ENCODE measurements at regions not wholly inside any gene's neighbourhood (a gene's known extent, or its start where the extent isn't known, plus 50 kb on each side); places are given as distances from the start of the nearest gene placed in this dataset.

- H2AFZ ChIP-seq (ENCODE audit: low read length), result no peak overlapping the region
- no peaks in the 10 kb centered on the region for H3K36me3 ChIP-seq (replicated peaks; ENCODE audit: insufficient read depth, low read length)
- no peaks in the 10 kb centered on the region for H4K20me1 ChIP-seq (ENCODE audit: insufficient read depth, low read length)
- DNase-seq, result no peak
- no peaks in the 10 kb centered on the region for H3K9me3 ChIP-seq (replicated peaks; ENCODE audit: insufficient read depth, low read length)
- H3K9ac ChIP-seq (ENCODE audit: low read length), result no peak overlapping the region
- no peak for TF ChIP-seq CTCF (IDR thresholded peaks at IDR 0.05; ENCODE audit: low read length)
- TF ChIP-seq EZH2phosphoT487 (IDR thresholded peaks at IDR 0.05; ENCODE audit: low read length), result no peak
- TF ChIP-seq EZH2 (optimal IDR thresholded peaks at IDR 0.05; ENCODE audit: low read depth, low read length), result no peak
- H3K4me2 ChIP-seq (ENCODE audit: low read depth, low read length), result no peak overlapping the region
- no peaks in the 10 kb centered on the region for H3K79me2 ChIP-seq (ENCODE audit: low read length)
- H3K9me2 ChIP-seq (replicated peaks; ENCODE audit: insufficient read depth, low read length), result no peaks in the 10 kb centered on the region
- H3K27me3 ChIP-seq (replicated peaks; ENCODE audit: insufficient read depth, low read length), result no peaks in the 10 kb centered on the region
- no peak overlapping the region for H3K4me3 ChIP-seq (ENCODE audit: low read length)
- no peaks in the 10 kb centered on the region for H3K4me1 ChIP-seq (ENCODE audit: low read length)
- no peaks in the 10 kb centered on the region for H3F3A ChIP-seq (ENCODE audit: insufficient read depth, low read length)
- H3K27ac ChIP-seq (ENCODE audit: low read length), result no peak overlapping the region
These were observed 410.4 kb downstream of the MED10 start for GRCh38 chr5:5967944-5968343.

- H3K27me3 ChIP-seq (replicated peaks; ENCODE audit: insufficient read depth, low read length), result no peaks in the 10 kb centered on the region
- no peak overlapping the region for H3K4me2 ChIP-seq (ENCODE audit: low read depth, low read length)
- H4K20me1 ChIP-seq (ENCODE audit: insufficient read depth, low read length), result no peaks in the 10 kb centered on the region
- H3K36me3 ChIP-seq (replicated peaks; ENCODE audit: insufficient read depth, low read length), result no peaks in the 10 kb centered on the region
- H3K79me2 ChIP-seq (ENCODE audit: low read length), result no peaks in the 10 kb centered on the region
- TF ChIP-seq EZH2phosphoT487 (IDR thresholded peaks at IDR 0.05; ENCODE audit: low read length), result no peak
- no peak for TF ChIP-seq CTCF (IDR thresholded peaks at IDR 0.05; ENCODE audit: low read length)
- no peak for TF ChIP-seq EZH2 (optimal IDR thresholded peaks at IDR 0.05; ENCODE audit: low read depth, low read length)
- H3K9me2 ChIP-seq (replicated peaks; ENCODE audit: insufficient read depth, low read length), result no peaks in the 10 kb centered on the region
- no peak overlapping the region for H3K27ac ChIP-seq (ENCODE audit: low read length)
- no peak overlapping the region for H3K9ac ChIP-seq (ENCODE audit: low read length)
- H3F3A ChIP-seq (ENCODE audit: insufficient read depth, low read length), result no peaks in the 10 kb centered on the region
- no peak for DNase-seq
- no peaks in the 10 kb centered on the region for H3K9me3 ChIP-seq (replicated peaks; ENCODE audit: insufficient read depth, low read length)
- no peak overlapping the region for H3K4me3 ChIP-seq (ENCODE audit: low read length)
- H3K4me1 ChIP-seq (ENCODE audit: low read length), result no peaks in the 10 kb centered on the region
- H2AFZ ChIP-seq (ENCODE audit: low read length), result no peak overlapping the region
These were observed 411.0 kb downstream of the MED10 start for GRCh38 chr5:5967373-5967772.

GRCh38 chr5:5965132-5965531 lies 413.2 kb downstream of the MED10 start:
- H3K27me3 ChIP-seq (replicated peaks; ENCODE audit: insufficient read depth, low read length), result no peaks in the 10 kb centered on the region
- no peaks in the 10 kb centered on the region for H3F3A ChIP-seq (ENCODE audit: insufficient read depth, low read length)
- TF ChIP-seq CTCF (IDR thresholded peaks at IDR 0.05; ENCODE audit: low read length) (no peak), EZH2phosphoT487 (IDR thresholded peaks at IDR 0.05; ENCODE audit: low read length) (no peak), EZH2 (optimal IDR thresholded peaks at IDR 0.05; ENCODE audit: low read depth, low read length) (no peak)
- no peak overlapping the region for H3K4me2 ChIP-seq (ENCODE audit: low read depth, low read length)
- H3K27ac ChIP-seq (ENCODE audit: low read length), result no peak overlapping the region
- H2AFZ ChIP-seq (ENCODE audit: low read length), result no peak overlapping the region
- no peak for DNase-seq
- no peaks in the 10 kb centered on the region for H3K9me3 ChIP-seq (replicated peaks; ENCODE audit: insufficient read depth, low read length)
- no peaks in the 10 kb centered on the region for H3K9me2 ChIP-seq (replicated peaks; ENCODE audit: insufficient read depth, low read length)
- no peak overlapping the region for H3K9ac ChIP-seq (ENCODE audit: low read length)
- no peaks in the 10 kb centered on the region for H3K4me1 ChIP-seq (ENCODE audit: low read length)
- H3K79me2 ChIP-seq (ENCODE audit: low read length), result no peaks in the 10 kb centered on the region
- no peaks in the 10 kb centered on the region for H3K36me3 ChIP-seq (replicated peaks; ENCODE audit: insufficient read depth, low read length)
- no peaks in the 10 kb centered on the region for H4K20me1 ChIP-seq (ENCODE audit: insufficient read depth, low read length)
- H3K4me3 ChIP-seq (ENCODE audit: low read length), result no peak overlapping the region

Data from MM.1S (cell line).